Ectodermal cell (in vitro differentiated cells): ENCODE measurements at regions not wholly inside any gene's neighbourhood (a gene's known extent, or its start where the extent isn't known, plus 50 kb on each side); places are given as distances from the start of the nearest gene placed in this dataset.

ENCODE experiments used
- H3K27ac ChIP-seq: 2 replicates; pipeline ENCODE4 v1.7.0; 2013; ENCODE audit warnings: mild to moderate bottlenecking, low read depth, low read length; ENCODE audit not compliant: insufficient read depth, poor library complexity, severe bottlenecking
- H3K27me3 ChIP-seq: 2 replicates; pipeline ENCODE4 v1.7.0; 2013; ENCODE audit warnings: mild to moderate bottlenecking, low read length; ENCODE audit not compliant: insufficient read depth, control insufficient read depth, poor library complexity, severe bottlenecking
- H3K36me3 ChIP-seq: one replicate; pipeline ENCODE4 v1.7.0; 2013; ENCODE audit warnings: low read length; ENCODE audit not compliant: control insufficient read depth, insufficient read depth
- H3K4me1 ChIP-seq: one replicate; pipeline ENCODE4 v1.7.0; 2013; ENCODE audit warnings: low read length; ENCODE audit not compliant: control insufficient read depth, insufficient read depth
- H3K4me3 ChIP-seq: 2 replicates; pipeline ENCODE4 v1.7.0; 2013; ENCODE audit warnings: low read depth, low read length, control low read depth; ENCODE audit not compliant: insufficient read depth
- H3K9me3 ChIP-seq: 2 replicates; pipeline ENCODE4 v1.7.0; 2013; ENCODE audit warnings: mild to moderate bottlenecking, low read length, moderate library complexity; ENCODE audit not compliant: control insufficient read depth
- WGBS, 2 experiments: methylation state at CpG; one replicate each; pipeline ENCODE4 v1.1.7; 2013; ENCODE audit warnings: missing lambda C conversion rate in 2 of 2; 5-methylcytosine and 5-hydroxymethylcytosine counted together

- H3K9me3 ChIP-seq, result no peaks in the 10 kb centered on the region
- no peak overlapping the region for H3K4me3 ChIP-seq
- WGBS, 2 experiments, result 93 to 94% methylated on average over 5 of the region's 5 CpGs
- no peaks in the 10 kb centered on the region for H3K4me1 ChIP-seq
- no peaks in the 10 kb centered on the region for H3K27me3 ChIP-seq
- no peak overlapping the region for H3K27ac ChIP-seq
- no peaks in the 10 kb centered on the region for H3K36me3 ChIP-seq
Measured at GRCh38 chr5:15132816-15133405, 261.3 kb upstream of the ANKH start.

- Histone ChIP-seq H3K27ac (no peak overlapping the region), H3K27me3 (no peaks in the 10 kb centered on the region), H3K9me3 (no peaks in the 10 kb centered on the region), H3K4me1 (no peaks in the 10 kb centered on the region), H3K4me3 (no peak overlapping the region), H3K36me3 (no peaks in the 10 kb centered on the region)
- WGBS, 2 experiments, result 96 to 97% methylated on average over 5 of the region's 5 CpGs
Measured at GRCh38 chr5:15131909-15132308, 260.3 kb upstream of the ANKH start.

- Histone ChIP-seq H3K4me1 (no peaks in the 10 kb centered on the region), H3K27ac (no peak overlapping the region), H3K27me3 (no peaks in the 10 kb centered on the region), H3K36me3 (no peaks in the 10 kb centered on the region), H3K4me3 (no peak overlapping the region), H3K9me3 (no peaks in the 10 kb centered on the region)
- WGBS, 2 experiments, result 85 to 89% methylated on average over 2 of the region's 2 CpGs
Measured at GRCh38 chr5:15124871-15125568, 253.4 kb upstream of the ANKH start.

GRCh38 chr5:15124461-15124860, 252.9 kb upstream of the ANKH start:
- H3K36me3 ChIP-seq, result no peaks in the 10 kb centered on the region
- 92 to 96% methylated on average over 3 of the region's 3 CpGs for WGBS, 2 experiments
- no peaks in the 10 kb centered on the region for H3K9me3 ChIP-seq
- no peak overlapping the region for H3K27ac ChIP-seq
- no peaks in the 10 kb centered on the region for H3K27me3 ChIP-seq
- H3K4me3 ChIP-seq, result no peak overlapping the region
- H3K4me1 ChIP-seq, result no peaks in the 10 kb centered on the region

GRCh38 chr5:15117688-15118087, 246.1 kb upstream of the ANKH start:
- Histone ChIP-seq H3K27ac (no peak overlapping the region), H3K4me1 (no peaks in the 10 kb centered on the region), H3K27me3 (no peaks in the 10 kb centered on the region), H3K36me3 (no peaks in the 10 kb centered on the region), H3K9me3 (no peaks in the 10 kb centered on the region), H3K4me3 (no peak overlapping the region)
- WGBS, 2 experiments, result 89 to 95% methylated on average over 5 of the region's 5 CpGs

- Histone ChIP-seq H3K9me3 (no peaks in the 10 kb centered on the region), H3K27ac (no peak overlapping the region), H3K27me3 (no peaks in the 10 kb centered on the region), H3K4me1 (no peaks in the 10 kb centered on the region), H3K4me3 (no peak overlapping the region), H3K36me3 (no peaks in the 10 kb centered on the region)
- WGBS, 2 experiments, result 89 to 92% methylated on average over 4 of the region's 5 CpGs
Measured at GRCh38 chr5:15116996-15117395, 245.4 kb upstream of the ANKH start.

GRCh38 chr5:15106530-15107283, 235.1 kb upstream of the ANKH start:
- H3K36me3 ChIP-seq, result no peaks in the 10 kb centered on the region
- H3K27ac ChIP-seq, result no peak overlapping the region
- no peaks in the 10 kb centered on the region for H3K9me3 ChIP-seq
- H3K4me3 ChIP-seq, result no peak overlapping the region
- H3K27me3 ChIP-seq, result no peaks in the 10 kb centered on the region
- WGBS, 2 experiments, result 90 to 96% methylated on average over 2 of the region's 2 CpGs
- no peaks in the 10 kb centered on the region for H3K4me1 ChIP-seq

GRCh38 chr5:15105799-15106393, 234.3 kb upstream of the ANKH start:
- no peaks in the 10 kb centered on the region for H3K4me1 ChIP-seq
- H3K36me3 ChIP-seq, result no peaks in the 10 kb centered on the region
- no peaks in the 10 kb centered on the region for H3K27me3 ChIP-seq
- H3K27ac ChIP-seq, result no peak overlapping the region
- H3K9me3 ChIP-seq, result no peaks in the 10 kb centered on the region
- 31 to 68% methylated on average over 1 to 2 of the region's 2 CpGs for WGBS, 2 experiments
- no peak overlapping the region for H3K4me3 ChIP-seq

- H3K9me3 ChIP-seq, result no peaks in the 10 kb centered on the region
- 86 to 89% methylated on average over 3 of the region's 3 CpGs for WGBS, 2 experiments
- no peak overlapping the region for H3K27ac ChIP-seq
- H3K4me3 ChIP-seq, result no peak overlapping the region
- no peaks in the 10 kb centered on the region for H3K36me3 ChIP-seq
- no peaks in the 10 kb centered on the region for H3K4me1 ChIP-seq
- no peaks in the 10 kb centered on the region for H3K27me3 ChIP-seq
Measured at GRCh38 chr5:15103864-15104263, 232.3 kb upstream of the ANKH start.

- Histone ChIP-seq H3K9me3 (no peaks in the 10 kb centered on the region), H3K4me1 (no peaks in the 10 kb centered on the region), H3K4me3 (no peak overlapping the region), H3K36me3 (no peaks in the 10 kb centered on the region), H3K27me3 (no peaks in the 10 kb centered on the region), H3K27ac (no peak overlapping the region)
- WGBS, 2 experiments, result 86 to 88% methylated on average over 5 of the region's 5 CpGs
Measured at GRCh38 chr5:15103130-15103529, 231.6 kb upstream of the ANKH start.
